Neural cell (in vitro differentiated cells): ENCODE measurements at regions not wholly inside any gene's neighbourhood (a gene's known extent, or its start where the extent isn't known, plus 50 kb on each side); places are given as distances from the start of the nearest gene placed in this dataset.

ENCODE experiments used
- H2AFZ ChIP-seq: fragments of 200-600, 300-800 bp; sonication (generic), shearing (Covaris generic); 2 replicates; pipeline ENCODE4 v1.6.0; 2014; ENCODE audit warnings: low read depth, mild to moderate bottlenecking, antibody characterized with exemption, low read length, moderate library complexity
- H3F3A ChIP-seq: fragments of 200-600 bp; shearing (Covaris generic); 2 replicates; pipeline ENCODE4 v1.6.1; 2016; ENCODE audit warnings: mild to moderate bottlenecking, moderate library complexity, mixed read lengths, antibody characterized with exemption, low read length; ENCODE audit not compliant: insufficient read depth, poor library complexity, severe bottlenecking
- H3K27ac ChIP-seq: fragments of 200-600, 300-800 bp; sonication (generic), shearing (Covaris generic); 2 replicates; pipeline ENCODE4 v1.5.1; 2014; ENCODE audit warnings: mild to moderate bottlenecking, low read length, moderate library complexity
- H3K27me3 ChIP-seq: fragments of 300-800, 200-600 bp; sonication (generic), shearing (Covaris generic); 2 replicates; pipeline ENCODE4 v1.6.0; 2014; ENCODE audit warnings: mild to moderate bottlenecking, low read depth, low read length, moderate library complexity; ENCODE audit not compliant: insufficient read depth
- H3K36me3 ChIP-seq: fragments of 300-800, 200-600 bp; sonication (generic), shearing (Covaris generic); 2 replicates; pipeline ENCODE4 v1.5.1; 2014; ENCODE audit warnings: mild to moderate bottlenecking, antibody characterized with exemption, low read length, moderate library complexity; ENCODE audit not compliant: insufficient read depth
- H3K4me2 ChIP-seq: fragments of 300-800, 200-600 bp; sonication (generic), shearing (Covaris generic); 2 replicates; pipeline ENCODE4 v1.6.0; 2014; ENCODE audit warnings: mild to moderate bottlenecking, low read length
- H3K4me3 ChIP-seq: fragments of 300-800, 200-600 bp; sonication (generic), shearing (Covaris generic); 2 replicates; pipeline ENCODE4 v1.5.1; 2014; ENCODE audit warnings: mild to moderate bottlenecking, low read length, moderate library complexity
- H3K79me2 ChIP-seq: fragments of 200-600 bp; shearing (Covaris generic); replicated peaks from 2 replicates; pipeline ENCODE4 v1.6.0; 2014; ENCODE audit warnings: mild to moderate bottlenecking, low read length, moderate library complexity; ENCODE audit not compliant: insufficient read depth
- H3K9ac ChIP-seq: fragments of 300-800, 200-600 bp; sonication (generic), shearing (Covaris generic); 2 replicates; pipeline ENCODE4 v1.6.1; 2016; ENCODE audit warnings: mild to moderate bottlenecking, low read length, mixed read lengths
- H3K9me2 ChIP-seq: fragments of 200-600 bp; shearing (Covaris generic); 2 replicates; pipeline ENCODE4 v1.6.1; 2016; ENCODE audit warnings: mild to moderate bottlenecking, low read length, mixed read lengths; ENCODE audit not compliant: insufficient read depth
- H3K9me3 ChIP-seq: fragments of 200-600, 300-800 bp; sonication (generic), shearing (Covaris generic); 2 replicates; pipeline ENCODE4 v1.6.1; 2016; ENCODE audit warnings: mild to moderate bottlenecking, mixed run types, low read length, moderate library complexity, mixed read lengths
- H4K20me1 ChIP-seq: fragments of 200-600 bp; shearing (Covaris generic); 2 replicates; pipeline ENCODE4 v1.6.1; 2016; ENCODE audit warnings: mild to moderate bottlenecking, mixed run types; ENCODE audit not compliant: insufficient read depth
- EP300 ChIP-seq: fragments of 450-650 bp; conservative IDR thresholded peaks from 2 replicates; pipeline ENCODE4 v1.6.1; 2014; ENCODE audit warnings: antibody characterized with exemption, mild to moderate bottlenecking, moderate library complexity; ENCODE audit not compliant: poor library complexity, severe bottlenecking
- EZH2 ChIP-seq: fragments of 200-600, 300-800 bp; shearing (Covaris generic), sonication (generic); IDR thresholded peaks from 2 replicates; pipeline ENCODE4 v1.6.1; 2014; ENCODE audit warnings: antibody characterized with exemption, low read length, borderline replicate concordance, mild to moderate bottlenecking; ENCODE audit not compliant: insufficient read depth, poor library complexity, severe bottlenecking
- MXI1 ChIP-seq: fragments of 450-650 bp; conservative IDR thresholded peaks from 2 replicates; pipeline ENCODE4 v1.6.1; 2014; ENCODE audit warnings: antibody characterized with exemption, mild to moderate bottlenecking; ENCODE audit not compliant: poor library complexity, severe bottlenecking
- POLR2AphosphoS5 ChIP-seq: IDR thresholded peaks from 2 replicates; pipeline ENCODE4 v1.6.1; 2012
- RAD21 ChIP-seq: fragments of 450-650 bp; conservative IDR thresholded peaks from 2 replicates; pipeline ENCODE4 v1.6.1; 2014; ENCODE audit warnings: antibody characterized with exemption, mild to moderate bottlenecking, moderate library complexity
- SMC3 ChIP-seq: fragments of 450-650 bp; conservative IDR thresholded peaks from 2 replicates; pipeline ENCODE4 v1.6.1; 2014; ENCODE audit warnings: antibody characterized with exemption, mild to moderate bottlenecking, moderate library complexity; ENCODE audit not compliant: poor library complexity
- TAF1 ChIP-seq: IDR thresholded peaks from 2 replicates; pipeline ENCODE4 v1.6.1; 2012; ENCODE audit warnings: low read depth
- TF ChIP-seq, protein P1 (sequence below): IDR thresholded peaks from 2 replicates; pipeline ENCODE4 v1.6.1; 2012; ENCODE audit warnings: borderline replicate concordance
- TF ChIP-seq, protein P2 (sequence below): fragments of 450-650 bp; IDR thresholded peaks from 2 replicates; pipeline ENCODE4 v1.5.1; 2014; ENCODE audit warnings: antibody characterized with exemption, mild to moderate bottlenecking, moderate library complexity; ENCODE audit not compliant: poor library complexity, severe bottlenecking

DNA sequence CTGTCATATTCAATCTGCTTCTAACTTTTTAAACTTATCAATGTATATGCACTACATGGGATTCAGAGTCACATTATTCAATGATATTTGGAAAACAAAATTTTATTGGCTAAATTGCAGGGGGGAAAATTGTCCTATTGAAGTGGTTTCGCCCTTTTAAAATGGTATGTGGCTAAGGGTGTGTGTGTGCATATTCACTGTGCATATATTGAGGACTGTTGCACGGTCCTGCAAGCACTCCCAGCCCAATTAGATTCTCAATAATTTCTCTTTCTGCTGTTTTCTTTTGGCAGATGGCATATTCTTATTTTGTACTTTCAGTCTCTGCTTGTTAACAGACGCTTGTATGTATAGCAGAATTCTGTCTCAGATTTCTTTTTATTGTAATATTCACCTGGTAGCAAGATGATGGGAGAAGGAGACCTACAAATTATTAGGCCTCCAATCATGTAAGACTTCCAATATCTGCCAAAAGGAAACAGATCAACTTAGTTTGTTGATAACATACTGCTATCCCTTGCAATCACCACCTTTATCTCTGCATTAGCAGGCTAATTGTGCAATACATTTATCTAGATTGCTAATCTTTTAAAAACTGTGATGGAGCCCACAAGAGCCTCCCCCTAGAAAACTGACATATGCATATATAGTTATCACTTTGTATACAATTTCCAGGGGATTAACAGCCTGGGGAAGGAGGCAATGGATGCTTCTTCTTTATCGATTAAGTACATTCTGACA, 411.5 kb downstream of the PLK2 start:
- Histone ChIP-seq H3K27ac (no peak overlapping the region), H4K20me1 (no peaks in the 10 kb centered on the region), H3K9me3 (no peaks in the 10 kb centered on the region), H3K4me3 (no peak overlapping the region), H3K79me2 (no peaks in the 10 kb centered on the region), H2AFZ (no peak overlapping the region), H3K27me3 (no peaks in the 10 kb centered on the region), H3K36me3 (no peaks in the 10 kb centered on the region), H3K9ac (no peak overlapping the region), H3K4me2 (no peak overlapping the region), H3K9me2 (no peaks in the 10 kb centered on the region), H3F3A (no peaks in the 10 kb centered on the region)
- TF ChIP-seq EZH2 (no peak), TAF1 (no peak), EP300 (no peak), POLR2AphosphoS5 (no peak), RAD21 (no peak), SMC3 (no peak), MXI1 (no peak)
- TF ChIP-seq, protein P1, sequence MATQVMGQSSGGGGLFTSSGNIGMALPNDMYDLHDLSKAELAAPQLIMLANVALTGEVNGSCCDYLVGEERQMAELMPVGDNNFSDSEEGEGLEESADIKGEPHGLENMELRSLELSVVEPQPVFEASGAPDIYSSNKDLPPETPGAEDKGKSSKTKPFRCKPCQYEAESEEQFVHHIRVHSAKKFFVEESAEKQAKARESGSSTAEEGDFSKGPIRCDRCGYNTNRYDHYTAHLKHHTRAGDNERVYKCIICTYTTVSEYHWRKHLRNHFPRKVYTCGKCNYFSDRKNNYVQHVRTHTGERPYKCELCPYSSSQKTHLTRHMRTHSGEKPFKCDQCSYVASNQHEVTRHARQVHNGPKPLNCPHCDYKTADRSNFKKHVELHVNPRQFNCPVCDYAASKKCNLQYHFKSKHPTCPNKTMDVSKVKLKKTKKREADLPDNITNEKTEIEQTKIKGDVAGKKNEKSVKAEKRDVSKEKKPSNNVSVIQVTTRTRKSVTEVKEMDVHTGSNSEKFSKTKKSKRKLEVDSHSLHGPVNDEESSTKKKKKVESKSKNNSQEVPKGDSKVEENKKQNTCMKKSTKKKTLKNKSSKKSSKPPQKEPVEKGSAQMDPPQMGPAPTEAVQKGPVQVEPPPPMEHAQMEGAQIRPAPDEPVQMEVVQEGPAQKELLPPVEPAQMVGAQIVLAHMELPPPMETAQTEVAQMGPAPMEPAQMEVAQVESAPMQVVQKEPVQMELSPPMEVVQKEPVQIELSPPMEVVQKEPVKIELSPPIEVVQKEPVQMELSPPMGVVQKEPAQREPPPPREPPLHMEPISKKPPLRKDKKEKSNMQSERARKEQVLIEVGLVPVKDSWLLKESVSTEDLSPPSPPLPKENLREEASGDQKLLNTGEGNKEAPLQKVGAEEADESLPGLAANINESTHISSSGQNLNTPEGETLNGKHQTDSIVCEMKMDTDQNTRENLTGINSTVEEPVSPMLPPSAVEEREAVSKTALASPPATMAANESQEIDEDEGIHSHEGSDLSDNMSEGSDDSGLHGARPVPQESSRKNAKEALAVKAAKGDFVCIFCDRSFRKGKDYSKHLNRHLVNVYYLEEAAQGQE: no peak
- TF ChIP-seq, protein P2, sequence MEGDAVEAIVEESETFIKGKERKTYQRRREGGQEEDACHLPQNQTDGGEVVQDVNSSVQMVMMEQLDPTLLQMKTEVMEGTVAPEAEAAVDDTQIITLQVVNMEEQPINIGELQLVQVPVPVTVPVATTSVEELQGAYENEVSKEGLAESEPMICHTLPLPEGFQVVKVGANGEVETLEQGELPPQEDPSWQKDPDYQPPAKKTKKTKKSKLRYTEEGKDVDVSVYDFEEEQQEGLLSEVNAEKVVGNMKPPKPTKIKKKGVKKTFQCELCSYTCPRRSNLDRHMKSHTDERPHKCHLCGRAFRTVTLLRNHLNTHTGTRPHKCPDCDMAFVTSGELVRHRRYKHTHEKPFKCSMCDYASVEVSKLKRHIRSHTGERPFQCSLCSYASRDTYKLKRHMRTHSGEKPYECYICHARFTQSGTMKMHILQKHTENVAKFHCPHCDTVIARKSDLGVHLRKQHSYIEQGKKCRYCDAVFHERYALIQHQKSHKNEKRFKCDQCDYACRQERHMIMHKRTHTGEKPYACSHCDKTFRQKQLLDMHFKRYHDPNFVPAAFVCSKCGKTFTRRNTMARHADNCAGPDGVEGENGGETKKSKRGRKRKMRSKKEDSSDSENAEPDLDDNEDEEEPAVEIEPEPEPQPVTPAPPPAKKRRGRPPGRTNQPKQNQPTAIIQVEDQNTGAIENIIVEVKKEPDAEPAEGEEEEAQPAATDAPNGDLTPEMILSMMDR: no peak

DNA sequence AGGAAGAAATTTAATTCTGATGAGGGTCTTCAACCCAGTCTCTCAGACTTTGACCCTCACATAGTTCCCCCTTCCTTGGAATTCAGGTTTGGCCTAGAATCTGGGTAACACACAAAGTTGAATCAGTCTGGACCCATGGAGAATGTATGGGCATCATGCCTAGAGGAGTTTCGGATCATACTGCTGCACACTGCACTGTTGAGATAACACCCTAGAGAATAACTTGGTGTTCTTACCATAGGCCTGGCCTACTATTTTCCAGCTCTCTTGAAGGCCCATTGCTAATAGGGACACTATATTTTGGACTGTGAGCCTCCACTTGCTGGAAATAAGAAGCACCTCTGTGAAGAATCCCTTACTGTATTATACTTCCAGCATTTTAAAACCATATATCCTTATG, 413.5 kb downstream of the PLK2 start:
- H3K4me2 ChIP-seq: no peak overlapping the region
- no peak for TF ChIP-seq RAD21
- no peak for TF ChIP-seq POLR2AphosphoS5
- no peak for TF ChIP-seq EZH2
- TF ChIP-seq, protein P2: no peak
- TF ChIP-seq MXI1: no peak
- no peak for TF ChIP-seq TAF1
- TF ChIP-seq, protein P1: no peak
- no peak for TF ChIP-seq EP300
- TF ChIP-seq SMC3: no peak
- H3K9ac ChIP-seq: no peak overlapping the region
- H3K4me3 ChIP-seq: no peak overlapping the region
- H3K79me2 ChIP-seq: no peaks in the 10 kb centered on the region
- H4K20me1 ChIP-seq: no peaks in the 10 kb centered on the region
- H3K9me2 ChIP-seq: no peaks in the 10 kb centered on the region
- H3K9me3 ChIP-seq: no peaks in the 10 kb centered on the region
- H3F3A ChIP-seq: no peaks in the 10 kb centered on the region
- no peaks in the 10 kb centered on the region for H3K27me3 ChIP-seq
- no peaks in the 10 kb centered on the region for H3K36me3 ChIP-seq
- no peak overlapping the region for H2AFZ ChIP-seq
- no peak overlapping the region for H3K27ac ChIP-seq
